Fibroblast of lung (primary cell): ENCODE measurements at regions not wholly inside any gene's neighbourhood (a gene's known extent, or its start where the extent isn't known, plus 50 kb on each side); places are given as distances from the start of the nearest gene placed in this dataset.
A peak's percentile ranks its signal among the peaks of the same experiment; 100 is the strongest.

Source experiments
- DNase-seq, 2 donors: peaks; one replicate each; pipeline versions ENCODE4 v3.0.0 to v3.0.0-alpha.2; 2010; ENCODE audit warnings: low read depth in 2 of 2
- H2AFZ ChIP-seq: 2 replicates; pipeline ENCODE4 v1.5.1; 2012; ENCODE audit warnings: low read length, control low read depth, inconsistent platforms
- H3K27ac ChIP-seq: 2 replicates; pipeline ENCODE4 v1.5.1; 2011; ENCODE audit warnings: low read length, control low read depth; ENCODE audit not compliant: insufficient read depth
- H3K27me3 ChIP-seq: 2 replicates; pipeline ENCODE4 v1.5.1; 2011; ENCODE audit warnings: mild to moderate bottlenecking, low read length; ENCODE audit not compliant: control insufficient read depth, insufficient read depth
- H3K36me3 ChIP-seq: 2 replicates; pipeline ENCODE4 v1.5.1; 2011; ENCODE audit warnings: low read length; ENCODE audit not compliant: control insufficient read depth, insufficient read depth
- H3K4me1 ChIP-seq: 2 replicates; pipeline ENCODE4 v1.5.1; 2011; ENCODE audit warnings: low read length; ENCODE audit not compliant: control insufficient read depth, insufficient read depth; ENCODE audit errors: extremely low read depth
- H3K4me2 ChIP-seq: 2 replicates; pipeline ENCODE4 v1.5.1; 2011; ENCODE audit warnings: low read length, control low read depth; ENCODE audit not compliant: insufficient read depth; ENCODE audit errors: extremely low read depth
- H3K4me3 ChIP-seq, 4 experiments: fragments of 200-600 bp in 1 of 4; sonication (generic) in 1 of 4; replicated peaks in 1 of 4; 2 replicates each; pipeline ENCODE4 v1.5.1; 2011 to 2016; ENCODE audit warnings: low read length in 4 of 4, low read depth in 3 of 4, mild to moderate bottlenecking in 3 of 4, control low read depth in 2 of 4, inconsistent platforms in 1 of 4, mixed read lengths in 1 of 4; ENCODE audit not compliant: insufficient read depth in 1 of 4; ENCODE audit errors: control extremely low read depth in 1 of 4
- H3K79me2 ChIP-seq: 2 replicates; pipeline ENCODE4 v1.5.1; 2012; ENCODE audit warnings: mild to moderate bottlenecking, low read length, inconsistent platforms; ENCODE audit not compliant: control insufficient read depth, insufficient read depth
- H3K9ac ChIP-seq: 2 replicates; pipeline ENCODE4 v1.5.1; 2011; ENCODE audit warnings: mild to moderate bottlenecking, low read length, control low read depth; ENCODE audit not compliant: insufficient read depth
- H3K9me3 ChIP-seq: 2 replicates; pipeline ENCODE4 v1.5.1; 2012; ENCODE audit warnings: low read depth, low read length; ENCODE audit not compliant: control insufficient read depth, insufficient read depth
- H4K20me1 ChIP-seq: 2 replicates; pipeline ENCODE4 v1.5.1; 2011; ENCODE audit warnings: low read length; ENCODE audit not compliant: control insufficient read depth, insufficient read depth; ENCODE audit errors: extremely low read depth
- EZH2 ChIP-seq: IDR thresholded peaks from 2 replicates; pipeline ENCODE4 v1.5.1; 2012; ENCODE audit warnings: low read length, control low read depth, mild to moderate bottlenecking; ENCODE audit errors: missing control alignments
- TF ChIP-seq, protein P1 (sequence below), 2 donors: IDR thresholded peaks in 1 of 2; conservative IDR thresholded peaks in 1 of 2; 1 replicate in 1 of 2; 2 replicates in 1 of 2; pipeline ENCODE4 v1.5.1; 2011 to 2012; ENCODE audit warnings: low read length in 2 of 2, control low read depth in 1 of 2, inconsistent platforms in 1 of 2, low read depth in 1 of 2, mild to moderate bottlenecking in 1 of 2

GRCh38 chr10:64760371-64760770 lies 1239.2 kb downstream of the REEP3 start:
- Histone ChIP-seq H3K27ac (no peak overlapping the region), H3K79me2 (no peaks in the 10 kb centered on the region), H3K9me3 (no peaks in the 10 kb centered on the region), H3K4me2 (no peak overlapping the region), H3K9ac (no peak overlapping the region), H2AFZ (no peak overlapping the region), H3K4me1 (no peaks in the 10 kb centered on the region), H3K4me3 (no peak overlapping the region), H4K20me1 (no peaks in the 10 kb centered on the region), H3K36me3 (no peaks in the 10 kb centered on the region), H3K27me3 (no peaks in the 10 kb centered on the region)
- DNase-seq, result peak in 1 of 2 donors; percentile 51
- TF ChIP-seq, protein P1, sequence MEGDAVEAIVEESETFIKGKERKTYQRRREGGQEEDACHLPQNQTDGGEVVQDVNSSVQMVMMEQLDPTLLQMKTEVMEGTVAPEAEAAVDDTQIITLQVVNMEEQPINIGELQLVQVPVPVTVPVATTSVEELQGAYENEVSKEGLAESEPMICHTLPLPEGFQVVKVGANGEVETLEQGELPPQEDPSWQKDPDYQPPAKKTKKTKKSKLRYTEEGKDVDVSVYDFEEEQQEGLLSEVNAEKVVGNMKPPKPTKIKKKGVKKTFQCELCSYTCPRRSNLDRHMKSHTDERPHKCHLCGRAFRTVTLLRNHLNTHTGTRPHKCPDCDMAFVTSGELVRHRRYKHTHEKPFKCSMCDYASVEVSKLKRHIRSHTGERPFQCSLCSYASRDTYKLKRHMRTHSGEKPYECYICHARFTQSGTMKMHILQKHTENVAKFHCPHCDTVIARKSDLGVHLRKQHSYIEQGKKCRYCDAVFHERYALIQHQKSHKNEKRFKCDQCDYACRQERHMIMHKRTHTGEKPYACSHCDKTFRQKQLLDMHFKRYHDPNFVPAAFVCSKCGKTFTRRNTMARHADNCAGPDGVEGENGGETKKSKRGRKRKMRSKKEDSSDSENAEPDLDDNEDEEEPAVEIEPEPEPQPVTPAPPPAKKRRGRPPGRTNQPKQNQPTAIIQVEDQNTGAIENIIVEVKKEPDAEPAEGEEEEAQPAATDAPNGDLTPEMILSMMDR (conservative IDR thresholded peaks at IDR 0.05 in 1 of 2, IDR thresholded peaks at IDR 0.05 in 1 of 2; ENCODE audit: low read depth in 1 of 2, low read length in 2 of 2), result no peak
- TF ChIP-seq EZH2, result no peak

GRCh38 chr10:64762861-64763260 lies 1241.7 kb downstream of the REEP3 start:
- DNase-seq, result no peak
- no peak overlapping the region for H3K4me3 ChIP-seq
- no peaks in the 10 kb centered on the region for H3K79me2 ChIP-seq
- H3K27ac ChIP-seq, result no peak overlapping the region
- H3K27me3 ChIP-seq, result no peaks in the 10 kb centered on the region
- TF ChIP-seq, protein P1 (conservative IDR thresholded peaks at IDR 0.05 in 1 of 2, IDR thresholded peaks at IDR 0.05 in 1 of 2; ENCODE audit: low read depth in 1 of 2, low read length in 2 of 2), result no peak
- TF ChIP-seq EZH2, result no peak
- H3K9me3 ChIP-seq, result no peaks in the 10 kb centered on the region
- H3K4me1 ChIP-seq, result no peaks in the 10 kb centered on the region
- no peak overlapping the region for H2AFZ ChIP-seq
- no peak overlapping the region for H3K9ac ChIP-seq
- H3K4me2 ChIP-seq, result no peak overlapping the region
- no peaks in the 10 kb centered on the region for H3K36me3 ChIP-seq
- H4K20me1 ChIP-seq, result no peaks in the 10 kb centered on the region

DNA sequence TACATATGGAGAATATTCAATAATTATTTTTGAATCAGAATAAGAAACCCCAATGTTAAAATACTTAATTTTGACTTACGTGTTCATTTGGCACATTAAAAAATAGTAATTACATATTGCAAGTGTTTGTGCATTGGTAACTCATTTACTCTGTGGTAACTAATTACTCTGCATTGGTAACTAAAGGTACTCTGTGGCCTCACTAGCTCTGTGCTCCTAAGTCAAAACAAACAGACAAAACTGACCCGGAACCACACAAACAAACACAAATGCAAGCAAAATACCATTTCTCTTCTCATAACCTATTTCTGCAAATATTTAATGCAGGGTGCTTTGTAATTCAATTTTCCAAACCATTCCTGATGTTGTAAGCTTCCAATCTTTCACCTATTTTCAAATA lies 1244.3 kb downstream of the REEP3 start:
- Histone ChIP-seq H2AFZ (no peak overlapping the region), H3K9ac (no peak overlapping the region), H3K27me3 (no peaks in the 10 kb centered on the region)

More for the DNA sequence above, 1244.3 kb downstream of the REEP3 start:
- Histone ChIP-seq H3K4me2 (no peak overlapping the region), H3K4me3 (no peak overlapping the region), H4K20me1 (no peaks in the 10 kb centered on the region), H3K4me1 (no peaks in the 10 kb centered on the region), H3K27ac (no peak overlapping the region), H3K36me3 (no peaks in the 10 kb centered on the region), H3K79me2 (no peaks in the 10 kb centered on the region), H3K9me3 (no peaks in the 10 kb centered on the region)
- no peak for DNase-seq
- TF ChIP-seq, protein P1 (conservative IDR thresholded peaks at IDR 0.05 in 1 of 2, IDR thresholded peaks at IDR 0.05 in 1 of 2; ENCODE audit: low read depth in 1 of 2, low read length in 2 of 2), result no peak
- no peak for TF ChIP-seq EZH2
